Thoracic aorta (tissue), 2 donors: ENCODE measurements at regions not wholly inside any gene's neighbourhood (a gene's known extent, or its start where the extent isn't known, plus 50 kb on each side); places are given as distances from the start of the nearest gene placed in this dataset.
"Not testable (repeated sequence)": the region's sequence is repeated elsewhere in the genome, so short reads cannot be mapped to it uniquely, and the experiment has no call there.

Source experiments
- ATAC-seq: fragments of 150-250 bp; one replicate; pipeline ENCODE4 v1.8.0; 2017; ENCODE audit warnings: low read depth; ENCODE audit not compliant: insufficient number of reproducible peaks, low FRiP score
- DNase-seq: peaks from one replicate; pipeline ENCODE4 v3.0.0-alpha.2; 2020; ENCODE audit warnings: low spot score
- H3K27ac ChIP-seq, 2 donors: fragments of 200-600 bp; sonication (generic); 1 replicate in 1 of 2; 2 replicates in 1 of 2; pipeline ENCODE4 v1.5.1; 2016; ENCODE audit warnings: mild to moderate bottlenecking in 2 of 2, moderate library complexity in 2 of 2
- H3K27me3 ChIP-seq: fragments of 200-600 bp; sonication (generic); replicated peaks from 2 replicates; pipeline ENCODE4 v1.6.0; 2016; ENCODE audit warnings: mild to moderate bottlenecking; ENCODE audit not compliant: insufficient read depth
- H3K36me3 ChIP-seq: fragments of 200-600 bp; sonication (generic); one replicate; pipeline ENCODE4 v1.5.1; 2016
- H3K4me1 ChIP-seq, 2 donors: fragments of 200-600 bp; sonication (generic); 1 replicate in 1 of 2; 2 replicates in 1 of 2; pipeline versions ENCODE4 v1.5.1 to v1.6.0; 2016; ENCODE audit warnings: low read depth in 2 of 2, mild to moderate bottlenecking in 1 of 2; ENCODE audit not compliant: control insufficient read depth in 1 of 2
- H3K4me3 ChIP-seq: fragments of 200-600 bp; sonication (generic); 2 replicates; pipeline ENCODE4 v1.5.1; 2016; ENCODE audit warnings: mild to moderate bottlenecking
- H3K9me3 ChIP-seq: fragments of 200-600 bp; sonication (generic); 2 replicates; pipeline ENCODE4 v1.5.1; 2016
- CTCF ChIP-seq: fragments of 200-600 bp; sonication (generic); IDR thresholded peaks from one replicate; pipeline ENCODE4 v1.5.1; 2019; ENCODE audit warnings: antibody characterized with exemption

DNA sequence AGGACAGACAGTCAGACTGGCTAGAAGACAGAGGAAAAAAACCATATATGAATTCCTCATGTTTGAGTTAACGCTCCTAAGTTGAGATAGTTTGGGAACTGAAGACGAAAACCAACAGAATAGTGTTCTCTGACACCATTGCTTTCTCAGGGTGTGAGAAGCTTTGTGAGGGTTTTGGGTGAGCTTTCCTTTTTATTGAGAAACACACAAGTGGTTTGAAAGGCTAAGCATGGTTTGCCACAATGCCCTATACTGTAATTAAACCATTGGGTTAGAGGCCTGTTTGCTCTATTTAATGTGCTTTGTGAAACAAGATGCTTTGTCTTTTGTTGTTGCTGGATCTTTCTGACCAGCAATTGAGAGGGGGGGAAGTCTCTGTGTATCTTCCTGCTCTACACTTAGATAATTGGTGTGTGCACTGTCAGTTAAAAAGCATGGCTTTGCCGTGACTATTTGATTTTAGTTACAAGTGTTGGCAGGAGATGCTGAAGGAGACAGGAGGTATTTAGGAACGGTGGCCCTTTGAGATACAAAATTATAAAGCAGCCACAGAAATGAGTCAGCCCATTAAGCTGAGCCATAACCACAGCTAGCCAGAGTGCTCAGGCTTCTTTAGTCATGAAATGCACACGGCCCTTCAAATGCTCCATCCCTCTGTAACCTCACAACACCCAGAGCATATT is 273.0 kb upstream of the PREP start:
- ATAC-seq (no peak), DNase-seq (no peak)
- Histone ChIP-seq H3K4me1 (no peaks in the 10 kb centered on the region), H3K27ac (no peak overlapping the region), H3K9me3 (no peaks in the 10 kb centered on the region), H3K36me3 (no peaks in the 10 kb centered on the region), H3K4me3 (no peak overlapping the region), H3K27me3 (no peaks in the 10 kb centered on the region)
- no peak for TF ChIP-seq CTCF

- not testable (repeated sequence) for H3K9me3 ChIP-seq, H3K27ac ChIP-seq, ATAC-seq, H3K4me1 ChIP-seq, H3K4me3 ChIP-seq, H3K36me3 ChIP-seq, H3K27me3 ChIP-seq, DNase-seq
Observed at GRCh38 chr6:105672856-105673538, 270.1 kb upstream of the PREP start.

DNA sequence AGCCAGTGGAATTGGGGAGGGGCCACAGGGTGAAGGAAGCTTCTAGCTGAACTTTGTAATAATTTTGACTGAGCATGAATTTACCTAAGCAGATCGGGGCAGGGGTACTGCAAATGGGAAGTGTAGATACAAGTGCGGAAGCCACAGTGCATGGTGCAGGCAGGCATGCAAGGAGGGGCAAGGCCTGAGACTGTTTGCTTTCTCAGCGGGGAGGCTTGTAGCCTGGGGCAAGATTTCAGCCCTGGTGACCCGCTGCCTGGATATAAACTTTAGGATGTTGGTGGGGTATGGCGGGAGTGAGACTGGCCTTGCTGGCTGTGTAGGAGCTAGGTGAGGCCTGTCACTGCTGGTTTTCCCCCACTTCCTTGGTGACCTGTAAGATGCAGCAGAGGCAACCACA is 266.4 kb upstream of the PREP start:
- ATAC-seq: no peak

DNA sequence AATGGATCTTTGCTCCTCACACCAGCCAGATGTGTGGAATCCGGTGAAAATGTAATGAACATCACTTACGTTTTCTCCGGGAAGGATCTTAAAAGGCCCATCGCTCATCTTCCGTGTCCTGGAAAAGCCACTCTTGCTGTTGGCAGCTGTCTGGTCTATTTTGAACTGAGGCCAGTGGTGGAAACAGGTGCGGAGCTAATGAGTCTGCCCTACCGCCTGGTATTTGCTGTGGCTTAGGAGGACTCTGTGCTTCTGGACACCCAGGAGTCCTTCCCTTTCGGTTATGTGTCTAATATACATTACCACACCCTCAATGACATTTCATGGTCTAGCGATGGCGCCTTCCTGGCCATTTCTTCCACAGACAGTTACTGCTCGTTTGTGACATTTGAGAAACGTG is 264.2 kb upstream of the PREP start:
- no peak overlapping the region for H3K27ac ChIP-seq
- no peaks in the 10 kb centered on the region for H3K9me3 ChIP-seq
- no peak for DNase-seq
- H3K27me3 ChIP-seq: no peaks in the 10 kb centered on the region
- no peaks in the 10 kb centered on the region for H3K4me1 ChIP-seq
- no peak overlapping the region for H3K4me3 ChIP-seq
- TF ChIP-seq CTCF: no peak
- H3K36me3 ChIP-seq: no peaks in the 10 kb centered on the region
- no peak for ATAC-seq

More for the DNA sequence above, 266.4 kb upstream of the PREP start:
- no peaks in the 10 kb centered on the region for H3K9me3 ChIP-seq
- H3K27me3 ChIP-seq: no peaks in the 10 kb centered on the region
- H3K4me1 ChIP-seq: no peaks in the 10 kb centered on the region
- DNase-seq: no peak
- H3K36me3 ChIP-seq: no peaks in the 10 kb centered on the region
- H3K4me3 ChIP-seq: no peak overlapping the region
- no peak for TF ChIP-seq CTCF
- no peak overlapping the region for H3K27ac ChIP-seq

DNA sequence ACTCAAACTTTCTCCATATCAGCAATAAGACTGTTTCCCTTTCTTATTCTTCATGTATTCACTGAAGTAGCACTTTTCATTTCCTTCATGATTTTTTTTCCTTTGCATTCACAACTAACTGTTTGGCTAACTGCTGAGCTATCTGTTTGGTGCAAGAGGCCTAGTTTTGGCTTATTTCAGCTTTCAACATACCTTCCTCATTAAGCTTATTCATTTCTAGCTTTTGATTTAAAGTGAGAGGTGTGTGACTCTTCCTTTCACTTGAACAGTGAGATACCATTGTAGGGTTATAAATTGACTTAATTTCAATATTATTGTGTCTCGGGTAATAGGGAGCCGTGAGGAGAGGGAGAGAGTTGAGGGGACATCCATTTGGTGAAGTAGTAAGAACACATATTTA is 262.0 kb upstream of the PREP start:
- ATAC-seq: no peak
- no peak for DNase-seq
- Histone ChIP-seq H3K4me1 (no peaks in the 10 kb centered on the region), H3K9me3 (no peaks in the 10 kb centered on the region), H3K27ac (no peak overlapping the region), H3K4me3 (no peak overlapping the region), H3K36me3 (no peaks in the 10 kb centered on the region), H3K27me3 (no peaks in the 10 kb centered on the region)
- TF ChIP-seq CTCF: no peak

DNA sequence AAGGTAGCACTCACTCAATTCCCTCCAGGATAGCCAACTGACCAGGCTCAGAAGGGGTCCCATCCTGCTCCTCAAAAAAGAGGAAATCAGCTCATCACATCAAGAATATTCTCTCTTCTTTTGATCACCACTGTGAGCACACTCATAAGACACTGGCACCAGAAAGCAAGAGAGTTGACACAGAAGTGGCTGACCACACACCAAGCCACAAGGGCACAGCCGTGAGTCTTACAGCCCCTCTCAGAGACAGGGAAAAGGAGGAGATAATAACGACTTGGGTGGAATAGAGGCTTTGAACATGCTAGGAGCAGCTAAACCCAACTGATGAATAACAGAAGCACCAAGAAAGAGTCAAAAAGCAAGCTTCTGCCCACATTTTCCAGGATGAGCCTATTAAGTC is 249.1 kb upstream of the PREP start:
- no peak overlapping the region for H3K27ac ChIP-seq
- no peak for ATAC-seq
- DNase-seq: no peak
- no peaks in the 10 kb centered on the region for H3K9me3 ChIP-seq
- TF ChIP-seq CTCF: no peak
- H3K4me1 ChIP-seq: no peaks in the 10 kb centered on the region
- no peaks in the 10 kb centered on the region for H3K36me3 ChIP-seq
- H3K27me3 ChIP-seq: no peaks in the 10 kb centered on the region
- no peak overlapping the region for H3K4me3 ChIP-seq
